ENCODE measurements at regions not wholly inside any gene's neighbourhood (a gene's known extent, or its start where the extent isn't known, plus 50 kb on each side); places are given as distances from the start of the nearest gene placed in this dataset.

- TF ChIP-seq POLR2AphosphoS5 (IDR thresholded peaks at IDR 0.05; ENCODE audit: low read depth, low read length) (no peak), TAF1 (IDR thresholded peaks at IDR 0.05; ENCODE audit: borderline replicate concordance, low read depth, low read length) (no peak)
Observed at GRCh38 chr14:106802413-106803364, 1276.3 kb downstream of the TMEM121 start.
